Tibial artery (tissue), 4 donors: ENCODE measurements at regions not wholly inside any gene's neighbourhood (a gene's known extent, or its start where the extent isn't known, plus 50 kb on each side); places are given as distances from the start of the nearest gene placed in this dataset.

ENCODE experiments used
- DNase-seq, 2 donors: peaks; one replicate each; pipeline ENCODE4 v3.0.0-alpha.2; 2019
- H3K27ac ChIP-seq, 2 donors: fragments of 200-600 bp; sonication (generic) in 1 of 2; 1 replicate in 1 of 2; 2 replicates in 1 of 2; pipeline ENCODE4 v1.5.1; 2018 to 2019; ENCODE audit warnings: mild to moderate bottlenecking in 1 of 2
- H3K27me3 ChIP-seq, 2 donors: fragments of 200-600 bp; sonication (generic) in 1 of 2; one replicate each; pipeline versions ENCODE4 v1.5.1 to v1.6.0; 2016 to 2019
- H3K36me3 ChIP-seq, 3 donors: fragments of 200-600 bp; sonication (generic) in 2 of 3; one replicate each; pipeline ENCODE4 v1.5.1; 2016 to 2019; ENCODE audit warnings: mild to moderate bottlenecking in 2 of 3
- H3K4me1 ChIP-seq, 4 donors: fragments of 200-600 bp; sonication (generic) in 2 of 4; 1 replicate in 3 of 4; 2 replicates in 1 of 4; pipeline ENCODE4 v1.5.1; 2016 to 2019
- H3K4me3 ChIP-seq, 2 donors: fragments of 200-600 bp; sonication (generic) in 1 of 2; 1 replicate in 1 of 2; 2 replicates in 1 of 2; pipeline ENCODE4 v1.5.1; 2018 to 2019; ENCODE audit warnings: mild to moderate bottlenecking in 2 of 2
- H3K9me3 ChIP-seq, 3 donors: fragments of 200-600 bp; sonication (generic) in 1 of 3; one replicate each; pipeline ENCODE4 v1.5.1; 2016 to 2019
- CTCF ChIP-seq, 2 experiments: fragments of 200-600 bp in 1 of 2; fragments of 450-650 bp in 1 of 2; IDR thresholded peaks; one replicate each; pipeline ENCODE4 v1.5.1; 2017 to 2019; ENCODE audit warnings: antibody characterized with exemption in 2 of 2, mild to moderate bottlenecking in 1 of 2, moderate library complexity in 1 of 2
- intact Hi-C: fragments of 100-400 bp; cut with DNase I; formaldehyde crosslinking; loops from one replicate; pipeline ENCODE4 v1.15.0; 2023; ENCODE audit warnings: low total_unique reads

GRCh38 chr21:18026359-18026758, 207.2 kb upstream of the C21orf91 start:
- no peak overlapping the region for H3K4me3 ChIP-seq
- no peak overlapping the region for H3K27ac ChIP-seq
- H3K4me1 ChIP-seq = no peaks in the 10 kb centered on the region
- H3K27me3 ChIP-seq = no peaks in the 10 kb centered on the region
- no peak for DNase-seq
- no peaks in the 10 kb centered on the region for H3K36me3 ChIP-seq
- intact Hi-C loops = no loop called here
- H3K9me3 ChIP-seq = no peaks in the 10 kb centered on the region
- TF ChIP-seq CTCF (IDR thresholded peaks at IDR 0.05) = no peak

- TF ChIP-seq CTCF (IDR thresholded peaks at IDR 0.05) = no peak
- DNase-seq = no peak
- Histone ChIP-seq H3K4me1 (no peaks in the 10 kb centered on the region), H3K27ac (no peak overlapping the region), H3K27me3 (no peaks in the 10 kb centered on the region), H3K4me3 (no peak overlapping the region), H3K36me3 (no peaks in the 10 kb centered on the region), H3K9me3 (no peaks in the 10 kb centered on the region)
- intact Hi-C loops = no loop called here
Observed at GRCh38 chr21:18023711-18024110, 204.6 kb upstream of the C21orf91 start.

- H3K4me3 ChIP-seq = no peak overlapping the region
- no peaks in the 10 kb centered on the region for H3K9me3 ChIP-seq
- H3K27me3 ChIP-seq = no peaks in the 10 kb centered on the region
- H3K36me3 ChIP-seq = no peaks in the 10 kb centered on the region
- intact Hi-C loops = no loop called here
- DNase-seq = no peak
- no peak for TF ChIP-seq CTCF (IDR thresholded peaks at IDR 0.05)
- H3K4me1 ChIP-seq = no peaks in the 10 kb centered on the region
- no peak overlapping the region for H3K27ac ChIP-seq
Observed at GRCh38 chr21:18023157-18023556, 204.0 kb upstream of the C21orf91 start.

GRCh38 chr21:18007121-18007520, 188.0 kb upstream of the C21orf91 start:
- no peak for DNase-seq
- Histone ChIP-seq H3K4me1 (no peaks in the 10 kb centered on the region), H3K9me3 (no peaks in the 10 kb centered on the region), H3K27ac (no peak overlapping the region), H3K4me3 (no peak overlapping the region), H3K36me3 (no peaks in the 10 kb centered on the region), H3K27me3 (no peaks in the 10 kb centered on the region)
- intact Hi-C loops = no loop called here
- TF ChIP-seq CTCF (IDR thresholded peaks at IDR 0.05) = no peak

GRCh38 chr21:18006691-18007090, 187.5 kb upstream of the C21orf91 start:
- Histone ChIP-seq H3K9me3 (no peaks in the 10 kb centered on the region), H3K4me1 (no peaks in the 10 kb centered on the region), H3K27ac (no peak overlapping the region), H3K4me3 (no peak overlapping the region), H3K36me3 (no peaks in the 10 kb centered on the region), H3K27me3 (no peaks in the 10 kb centered on the region)
- no peak for DNase-seq
- intact Hi-C loops = no loop called here
- TF ChIP-seq CTCF (IDR thresholded peaks at IDR 0.05) = no peak

GRCh38 chr21:18002393-18002792, 183.2 kb upstream of the C21orf91 start:
- Histone ChIP-seq H3K36me3 (no peaks in the 10 kb centered on the region), H3K4me3 (no peak overlapping the region), H3K4me1 (no peaks in the 10 kb centered on the region), H3K27ac (no peak overlapping the region), H3K9me3 (no peaks in the 10 kb centered on the region), H3K27me3 (no peaks in the 10 kb centered on the region)
- no peak for TF ChIP-seq CTCF (IDR thresholded peaks at IDR 0.05)
- intact Hi-C loops = no loop called here
- DNase-seq = no peak
